Right atrium auricular region (tissue), 2 donors: ENCODE measurements at regions not wholly inside any gene's neighbourhood (a gene's known extent, or its start where the extent isn't known, plus 50 kb on each side); places are given as distances from the start of the nearest gene placed in this dataset.

Source experiments
- DNase-seq: peaks from one replicate; pipeline ENCODE4 v3.0.0-alpha.2; 2019; ENCODE audit warnings: low spot score
- H3K27ac ChIP-seq, 2 donors: fragments of 200-600 bp; sonication (generic); 1 replicate in 1 of 2; 2 replicates in 1 of 2; pipeline ENCODE4 v1.5.1; 2016 to 2019
- H3K27me3 ChIP-seq, 2 donors: fragments of 200-600 bp; sonication (generic); one replicate each; pipeline versions ENCODE4 v1.5.1 to v1.6.0; 2017 to 2019
- H3K36me3 ChIP-seq: fragments of 200-600 bp; sonication (generic); one replicate; pipeline ENCODE4 v1.5.1; 2016
- H3K4me1 ChIP-seq, 2 donors: fragments of 200-600 bp; sonication (generic); one replicate each; pipeline versions ENCODE4 v1.5.1 to v1.6.0; 2017 to 2019
- H3K4me3 ChIP-seq, 2 donors: fragments of 200-600 bp; sonication (generic); 1 replicate in 1 of 2; 2 replicates in 1 of 2; pipeline ENCODE4 v1.5.1; 2017 to 2019; ENCODE audit warnings: mild to moderate bottlenecking in 1 of 2, moderate library complexity in 1 of 2
- H3K9me3 ChIP-seq, 2 donors: fragments of 200-600 bp; sonication (generic); one replicate each; pipeline ENCODE4 v1.5.1; 2019
- CTCF ChIP-seq, 2 donors: fragments of 200-600 bp; sonication (generic); IDR thresholded peaks; one replicate each; pipeline ENCODE4 v1.5.1; 2019; ENCODE audit warnings: antibody characterized with exemption in 2 of 2

DNA sequence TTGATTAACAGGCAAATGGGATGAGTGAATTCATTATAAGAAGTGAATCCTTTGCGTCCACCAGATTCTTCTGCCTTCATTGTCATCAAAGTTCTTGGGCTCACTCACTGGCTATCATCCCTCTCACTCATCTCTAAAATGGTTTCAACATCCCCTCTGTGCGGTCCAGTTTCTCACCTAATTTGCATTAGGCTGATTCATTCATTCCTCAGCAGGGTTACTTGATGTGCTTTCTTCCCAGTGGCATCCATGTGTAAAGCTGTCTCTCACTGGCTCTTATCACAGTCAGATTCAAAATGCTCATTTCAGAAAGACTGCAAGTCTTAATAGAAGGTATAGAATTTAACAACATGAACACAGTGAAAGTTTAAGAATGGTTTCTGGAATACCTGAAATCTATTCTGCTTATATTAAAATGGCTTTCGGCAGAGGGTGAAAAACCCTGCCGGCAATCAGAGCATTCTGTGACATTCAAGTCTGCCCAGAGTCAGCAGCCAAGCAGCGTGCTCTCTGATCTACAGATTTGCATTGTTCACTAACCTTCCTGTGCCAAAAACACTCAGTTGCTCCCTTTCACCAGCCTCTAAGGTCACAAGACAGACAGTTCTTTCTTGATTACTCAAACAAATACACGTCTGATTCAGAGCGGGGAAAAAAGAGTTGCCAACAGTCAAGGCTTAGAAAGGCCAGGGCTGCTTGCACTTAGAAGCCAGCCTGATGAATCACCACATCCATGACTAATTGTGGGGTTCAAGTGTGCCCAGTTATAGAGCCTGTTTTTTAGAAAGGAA is 106.7 kb downstream of the TES start:
- no peaks in the 10 kb centered on the region for H3K27me3 ChIP-seq
- peak overlapping the region in 1 of 2 donors; percentile 2 for H3K4me3 ChIP-seq
- TF ChIP-seq CTCF (IDR thresholded peaks at IDR 0.05): no peak
- H3K4me1 ChIP-seq: peaks cover 0 to 21% of the 10 kb centered on the region in 2 donors
- H3K9me3 ChIP-seq: no peaks in the 10 kb centered on the region
- peak; percentile 79 for DNase-seq
- H3K27ac ChIP-seq: peak overlapping the region; percentile 64 to 85
- H3K36me3 ChIP-seq: no peaks in the 10 kb centered on the region

DNA sequence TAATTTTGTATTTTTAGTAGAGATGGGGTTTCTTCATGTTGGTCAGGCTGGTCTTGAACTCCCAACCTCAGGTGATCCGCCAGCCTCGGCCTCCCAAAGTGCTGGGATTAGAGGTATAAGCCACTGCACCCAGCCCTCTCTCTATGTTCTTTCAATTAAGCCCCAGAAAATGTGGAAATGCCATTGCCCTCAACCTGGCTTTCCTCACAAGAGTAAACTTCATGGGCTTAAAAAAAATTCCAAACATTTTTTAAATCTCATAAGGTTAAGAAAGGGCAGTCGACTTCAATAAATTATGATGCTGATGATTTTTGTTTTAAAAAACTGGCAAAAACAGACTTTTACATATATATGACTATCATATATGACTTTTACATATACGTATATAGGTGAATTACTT is 107.6 kb downstream of the TES start:
- Histone ChIP-seq H3K4me1 (peaks cover 0 to 22% of the 10 kb centered on the region in 2 donors), H3K4me3 (no peak overlapping the region), H3K36me3 (no peaks in the 10 kb centered on the region), H3K27me3 (no peaks in the 10 kb centered on the region), H3K27ac (peak overlapping the region; percentile 64 to 85), H3K9me3 (no peaks in the 10 kb centered on the region)
- no peak for DNase-seq
- no peak for TF ChIP-seq CTCF (IDR thresholded peaks at IDR 0.05)

- TF ChIP-seq CTCF (IDR thresholded peaks at IDR 0.05): no peak
- H3K4me3 ChIP-seq: no peak overlapping the region
- H3K36me3 ChIP-seq: no peaks in the 10 kb centered on the region
- H3K27me3 ChIP-seq: no peaks in the 10 kb centered on the region
- no peak overlapping the region for H3K27ac ChIP-seq
- no peak for DNase-seq
- no peaks in the 10 kb centered on the region for H3K9me3 ChIP-seq
- peaks cover 0 to 15% of the 10 kb centered on the region in 2 donors for H3K4me1 ChIP-seq
Observed at GRCh38 chr7:116322541-116322940, 112.2 kb downstream of the TES start.

- DNase-seq: no peak
- no peaks in the 10 kb centered on the region for H3K36me3 ChIP-seq
- peaks cover 0 to 11% of the 10 kb centered on the region in 2 donors for H3K4me1 ChIP-seq
- no peak overlapping the region for H3K4me3 ChIP-seq
- H3K27ac ChIP-seq: no peak overlapping the region
- H3K9me3 ChIP-seq: no peaks in the 10 kb centered on the region
- no peaks in the 10 kb centered on the region for H3K27me3 ChIP-seq
- no peak for TF ChIP-seq CTCF (IDR thresholded peaks at IDR 0.05)
Observed at GRCh38 chr7:116324582-116324981, 114.2 kb downstream of the TES start.

- DNase-seq: no peak
- Histone ChIP-seq H3K36me3 (no peaks in the 10 kb centered on the region), H3K9me3 (no peaks in the 10 kb centered on the region), H3K4me1 (peaks cover 0 to 17% of the 10 kb centered on the region in 2 donors), H3K4me3 (no peak overlapping the region), H3K27ac (no peak overlapping the region), H3K27me3 (no peaks in the 10 kb centered on the region)
- TF ChIP-seq CTCF (IDR thresholded peaks at IDR 0.05): no peak
Observed at GRCh38 chr7:116325517-116325916, 115.2 kb downstream of the TES start.

DNA sequence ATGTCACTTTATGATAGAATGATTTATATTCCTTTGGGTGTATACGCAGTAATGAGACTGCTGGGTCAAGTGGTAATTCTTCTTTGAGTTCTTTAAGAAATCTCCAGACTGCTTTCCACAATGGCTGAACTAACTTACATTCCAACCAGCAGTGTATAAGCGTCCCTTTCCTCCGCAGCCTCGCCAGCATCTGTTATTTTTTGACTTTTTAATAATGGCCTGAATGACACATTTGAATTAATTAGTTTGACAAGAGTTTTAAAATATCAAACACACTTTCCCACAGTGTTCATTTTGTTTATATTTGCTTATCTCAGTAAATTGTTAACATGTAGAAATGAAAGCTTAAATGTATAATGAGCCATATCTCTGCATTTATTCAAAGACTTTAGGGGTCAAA is 116.8 kb downstream of the TES start:
- Histone ChIP-seq H3K36me3 (no peaks in the 10 kb centered on the region), H3K27ac (no peak overlapping the region), H3K4me1 (peaks cover 0 to 23% of the 10 kb centered on the region in 2 donors), H3K4me3 (no peak overlapping the region), H3K9me3 (no peaks in the 10 kb centered on the region), H3K27me3 (no peaks in the 10 kb centered on the region)
- DNase-seq: no peak
- no peak for TF ChIP-seq CTCF (IDR thresholded peaks at IDR 0.05)
